ENCODE measurements at regions not wholly inside any gene's neighbourhood (a gene's known extent, or its start where the extent isn't known, plus 50 kb on each side); places are given as distances from the start of the nearest gene placed in this dataset.

- no peak overlapping the region for H3K4me3 ChIP-seq (ENCODE audit: low read length)
- TF ChIP-seq CTCF (IDR thresholded peaks at IDR 0.05; ENCODE audit: insufficient read depth, low read depth, low read length, missing control alignments): no peak
- no peak for DNase-seq (ENCODE audit: low read depth)
Measured at GRCh38 chr3:95424279-95424678, 1361.4 kb downstream of the NSUN3 start.

GRCh38 chr3:95434491-95434890 is 1371.6 kb downstream of the NSUN3 start:
- TF ChIP-seq CTCF (IDR thresholded peaks at IDR 0.05; ENCODE audit: insufficient read depth, low read depth, low read length, missing control alignments): no peak
- DNase-seq (ENCODE audit: low read depth): no peak
- no peak overlapping the region for H3K4me3 ChIP-seq (ENCODE audit: low read length)

- no peak for TF ChIP-seq CTCF (IDR thresholded peaks at IDR 0.05; ENCODE audit: insufficient read depth, low read depth, low read length, missing control alignments)
- DNase-seq (ENCODE audit: low read depth): no peak
- H3K4me3 ChIP-seq (ENCODE audit: low read length): no peak overlapping the region
Measured at GRCh38 chr3:95437409-95437808, 1374.5 kb downstream of the NSUN3 start.

- H3K4me3 ChIP-seq (ENCODE audit: low read length): no peak overlapping the region
- TF ChIP-seq CTCF (IDR thresholded peaks at IDR 0.05; ENCODE audit: insufficient read depth, low read depth, low read length, missing control alignments): no peak
- no peak for DNase-seq (ENCODE audit: low read depth)
Measured at GRCh38 chr3:95438274-95438673, 1375.4 kb downstream of the NSUN3 start.

- no peak for TF ChIP-seq CTCF (IDR thresholded peaks at IDR 0.05; ENCODE audit: insufficient read depth, low read depth, low read length, missing control alignments)
- DNase-seq (ENCODE audit: low read depth): no peak
- H3K4me3 ChIP-seq (ENCODE audit: low read length): no peak overlapping the region
Measured at GRCh38 chr3:95442766-95443165, 1371.6 kb upstream of the EPHA6 start.

- no peak for DNase-seq (ENCODE audit: low read depth)
- no peak for TF ChIP-seq CTCF (IDR thresholded peaks at IDR 0.05; ENCODE audit: insufficient read depth, low read depth, low read length, missing control alignments)
- H3K4me3 ChIP-seq (ENCODE audit: low read length): no peak overlapping the region
Measured at GRCh38 chr3:95449841-95450240, 1364.6 kb upstream of the EPHA6 start.

- no peak for DNase-seq (ENCODE audit: low read depth)
- TF ChIP-seq CTCF (IDR thresholded peaks at IDR 0.05; ENCODE audit: insufficient read depth, low read depth, low read length, missing control alignments): no peak
- no peak overlapping the region for H3K4me3 ChIP-seq (ENCODE audit: low read length)
Measured at GRCh38 chr3:95453242-95453641, 1361.2 kb upstream of the EPHA6 start.

Measured in epithelial cell of esophagus (primary cell).